Liver (tissue), 8 donors: ENCODE measurements at regions not wholly inside any gene's neighbourhood (a gene's known extent, or its start where the extent isn't known, plus 50 kb on each side); places are given as distances from the start of the nearest gene placed in this dataset.

Experiments
- DNase-seq: peaks from one replicate; pipeline ENCODE4 v3.0.0-alpha.2; 2017; ENCODE audit warnings: low spot score
- H3K27ac ChIP-seq, 2 donors: one replicate each; pipeline ENCODE4 v1.7.0; 2013; ENCODE audit warnings: inconsistent platforms in 2 of 2, low read length in 2 of 2, control low read depth in 1 of 2, low read depth in 1 of 2, mild to moderate bottlenecking in 1 of 2
- H3K27me3 ChIP-seq, 4 donors: one replicate each; pipeline versions ENCODE4 v1.6.1 to v1.7.0; 2013; ENCODE audit warnings: low read length in 3 of 4, inconsistent platforms in 1 of 4, mild to moderate bottlenecking in 1 of 4, moderate library complexity in 1 of 4; ENCODE audit not compliant: control insufficient read depth in 4 of 4, insufficient read depth in 4 of 4
- H3K36me3 ChIP-seq, 4 donors: one replicate each; pipeline versions ENCODE4 v1.6.1 to v1.7.0; 2013; ENCODE audit warnings: low read length in 3 of 4, mild to moderate bottlenecking in 3 of 4, low read depth in 1 of 4, moderate library complexity in 1 of 4; ENCODE audit not compliant: control insufficient read depth in 4 of 4, insufficient read depth in 3 of 4
- H3K4me1 ChIP-seq, 4 donors: one replicate each; pipeline versions ENCODE4 v1.6.1 to v1.7.0; 2013; ENCODE audit warnings: low read length in 3 of 4, mild to moderate bottlenecking in 3 of 4, moderate library complexity in 1 of 4; ENCODE audit not compliant: control insufficient read depth in 4 of 4, insufficient read depth in 4 of 4
- H3K4me3 ChIP-seq, 3 donors: one replicate each; pipeline versions ENCODE4 v1.6.1 to v1.7.0; 2013; ENCODE audit warnings: low read length in 3 of 3, control low read depth in 1 of 3, low read depth in 1 of 3, mild to moderate bottlenecking in 1 of 3
- H3K9ac ChIP-seq, 2 donors: one replicate each; pipeline ENCODE4 v1.7.0; 2013; ENCODE audit warnings: low read length in 2 of 2, mild to moderate bottlenecking in 2 of 2, moderate library complexity in 2 of 2, control low read depth in 1 of 2, low read depth in 1 of 2
- H3K9me3 ChIP-seq, 4 donors: one replicate each; pipeline versions ENCODE4 v1.6.1 to v1.7.0; 2013; ENCODE audit warnings: low read length in 3 of 4; ENCODE audit not compliant: control insufficient read depth in 4 of 4
- ATF3 ChIP-seq: IDR thresholded peaks from 2 replicates; pipeline ENCODE4 v1.6.1; 2016; ENCODE audit warnings: antibody characterized with exemption
- EGR1 ChIP-seq, 2 donors: IDR thresholded peaks; 2 replicates each; pipeline ENCODE4 v1.6.1; 2016 to 2018; ENCODE audit warnings: antibody characterized with exemption in 2 of 2, low read depth in 2 of 2
- FOXA2 ChIP-seq: IDR thresholded peaks from 2 replicates; pipeline ENCODE4 v1.6.1; 2016; ENCODE audit warnings: antibody characterized with exemption
- GABPA ChIP-seq, 2 donors: IDR thresholded peaks in 1 of 2; conservative IDR thresholded peaks in 1 of 2; 2 replicates each; pipeline ENCODE4 v1.6.1; 2016; ENCODE audit warnings: antibody characterized with exemption in 2 of 2, mild to moderate bottlenecking in 1 of 2, moderate library complexity in 1 of 2
- HNF4A ChIP-seq, 2 donors: conservative IDR thresholded peaks; 2 replicates each; pipeline ENCODE4 v1.6.1; 2016; ENCODE audit warnings: antibody characterized with exemption in 2 of 2, mild to moderate bottlenecking in 2 of 2
- HNF4G ChIP-seq: IDR thresholded peaks from 2 replicates; pipeline ENCODE4 v1.6.1; 2016; ENCODE audit warnings: antibody characterized with exemption
- JUND ChIP-seq, 2 donors: IDR thresholded peaks; 2 replicates each; pipeline ENCODE4 v1.6.1; 2016; ENCODE audit warnings: antibody characterized with exemption in 2 of 2
- MAX ChIP-seq: IDR thresholded peaks from 2 replicates; pipeline ENCODE4 v1.6.1; 2016; ENCODE audit warnings: antibody characterized with exemption
- NR2F2 ChIP-seq: IDR thresholded peaks from 2 replicates; pipeline ENCODE4 v1.6.1; 2016; ENCODE audit warnings: antibody characterized with exemption
- RAD21 ChIP-seq, 2 donors: IDR thresholded peaks; 2 replicates each; pipeline ENCODE4 v1.6.1; 2016; ENCODE audit warnings: antibody characterized with exemption in 2 of 2, mild to moderate bottlenecking in 2 of 2
- RXRA ChIP-seq, 2 donors: IDR thresholded peaks; 2 replicates each; pipeline ENCODE4 v1.6.1; 2017 to 2018; ENCODE audit warnings: antibody characterized with exemption in 2 of 2, mild to moderate bottlenecking in 1 of 2
- SP1 ChIP-seq: IDR thresholded peaks from 2 replicates; pipeline ENCODE4 v1.6.1; 2018; ENCODE audit warnings: antibody characterized with exemption, mild to moderate bottlenecking
- TAF1 ChIP-seq: conservative IDR thresholded peaks from 2 replicates; pipeline ENCODE4 v1.6.1; 2016; ENCODE audit warnings: antibody characterized with exemption, mild to moderate bottlenecking
- YY1 ChIP-seq: IDR thresholded peaks from 2 replicates; pipeline ENCODE4 v1.6.1; 2016; ENCODE audit warnings: antibody characterized with exemption, mild to moderate bottlenecking
- WGBS: extraction: QIAGEN DNeasy Blood & Tissue Kit; methylation state at CpG from one replicate; pipeline ENCODE4 v1.1.7; 2013; 5-methylcytosine and 5-hydroxymethylcytosine counted together
- TF ChIP-seq, protein P1 (sequence below): IDR thresholded peaks from 2 replicates; pipeline ENCODE4 v1.6.1; 2016; ENCODE audit warnings: antibody characterized with exemption, mild to moderate bottlenecking
- TF ChIP-seq, protein P2 (sequence below): IDR thresholded peaks from 2 replicates; pipeline ENCODE4 v1.6.1; 2016; ENCODE audit warnings: antibody characterized with exemption
- TF ChIP-seq, protein P3 (sequence below): fragments of 150-350 bp; IDR thresholded peaks from 2 replicates; pipeline ENCODE4 v1.5.1; 2017; ENCODE audit warnings: improper control_type of control experiment, low read depth, low read length; ENCODE audit not compliant: missing input control
- donor health status: healthy.
- donor health status: healthy.
- donor health status: healthy.
- donor health status: healthy.
- donor health status: healthy.

DNA sequence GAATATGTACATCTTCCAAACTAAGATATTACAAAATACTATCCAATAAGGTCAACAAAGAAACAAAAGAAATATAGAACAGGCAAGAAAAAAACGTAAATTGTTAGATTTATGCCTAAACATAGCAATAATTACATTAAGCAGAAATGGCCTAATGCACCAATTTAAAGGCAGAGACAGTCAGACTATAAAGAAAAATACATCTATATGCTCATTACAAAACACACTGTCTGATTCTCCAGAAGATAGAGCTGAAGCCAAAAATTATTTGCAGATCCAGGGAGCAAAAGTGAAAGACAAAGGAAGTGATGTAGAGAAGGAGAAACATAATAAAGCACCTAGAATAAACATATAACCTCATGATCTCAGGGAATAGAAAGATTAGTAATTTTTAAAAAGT lies 246.9 kb downstream of the PAPSS1 start (continued):
- TF ChIP-seq, protein P1, sequence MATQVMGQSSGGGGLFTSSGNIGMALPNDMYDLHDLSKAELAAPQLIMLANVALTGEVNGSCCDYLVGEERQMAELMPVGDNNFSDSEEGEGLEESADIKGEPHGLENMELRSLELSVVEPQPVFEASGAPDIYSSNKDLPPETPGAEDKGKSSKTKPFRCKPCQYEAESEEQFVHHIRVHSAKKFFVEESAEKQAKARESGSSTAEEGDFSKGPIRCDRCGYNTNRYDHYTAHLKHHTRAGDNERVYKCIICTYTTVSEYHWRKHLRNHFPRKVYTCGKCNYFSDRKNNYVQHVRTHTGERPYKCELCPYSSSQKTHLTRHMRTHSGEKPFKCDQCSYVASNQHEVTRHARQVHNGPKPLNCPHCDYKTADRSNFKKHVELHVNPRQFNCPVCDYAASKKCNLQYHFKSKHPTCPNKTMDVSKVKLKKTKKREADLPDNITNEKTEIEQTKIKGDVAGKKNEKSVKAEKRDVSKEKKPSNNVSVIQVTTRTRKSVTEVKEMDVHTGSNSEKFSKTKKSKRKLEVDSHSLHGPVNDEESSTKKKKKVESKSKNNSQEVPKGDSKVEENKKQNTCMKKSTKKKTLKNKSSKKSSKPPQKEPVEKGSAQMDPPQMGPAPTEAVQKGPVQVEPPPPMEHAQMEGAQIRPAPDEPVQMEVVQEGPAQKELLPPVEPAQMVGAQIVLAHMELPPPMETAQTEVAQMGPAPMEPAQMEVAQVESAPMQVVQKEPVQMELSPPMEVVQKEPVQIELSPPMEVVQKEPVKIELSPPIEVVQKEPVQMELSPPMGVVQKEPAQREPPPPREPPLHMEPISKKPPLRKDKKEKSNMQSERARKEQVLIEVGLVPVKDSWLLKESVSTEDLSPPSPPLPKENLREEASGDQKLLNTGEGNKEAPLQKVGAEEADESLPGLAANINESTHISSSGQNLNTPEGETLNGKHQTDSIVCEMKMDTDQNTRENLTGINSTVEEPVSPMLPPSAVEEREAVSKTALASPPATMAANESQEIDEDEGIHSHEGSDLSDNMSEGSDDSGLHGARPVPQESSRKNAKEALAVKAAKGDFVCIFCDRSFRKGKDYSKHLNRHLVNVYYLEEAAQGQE = no peak

GRCh38 chr4:107472265-107472948 lies 247.6 kb downstream of the PAPSS1 start:
- no peak for TF ChIP-seq ATF3
- TF ChIP-seq, protein P2, sequence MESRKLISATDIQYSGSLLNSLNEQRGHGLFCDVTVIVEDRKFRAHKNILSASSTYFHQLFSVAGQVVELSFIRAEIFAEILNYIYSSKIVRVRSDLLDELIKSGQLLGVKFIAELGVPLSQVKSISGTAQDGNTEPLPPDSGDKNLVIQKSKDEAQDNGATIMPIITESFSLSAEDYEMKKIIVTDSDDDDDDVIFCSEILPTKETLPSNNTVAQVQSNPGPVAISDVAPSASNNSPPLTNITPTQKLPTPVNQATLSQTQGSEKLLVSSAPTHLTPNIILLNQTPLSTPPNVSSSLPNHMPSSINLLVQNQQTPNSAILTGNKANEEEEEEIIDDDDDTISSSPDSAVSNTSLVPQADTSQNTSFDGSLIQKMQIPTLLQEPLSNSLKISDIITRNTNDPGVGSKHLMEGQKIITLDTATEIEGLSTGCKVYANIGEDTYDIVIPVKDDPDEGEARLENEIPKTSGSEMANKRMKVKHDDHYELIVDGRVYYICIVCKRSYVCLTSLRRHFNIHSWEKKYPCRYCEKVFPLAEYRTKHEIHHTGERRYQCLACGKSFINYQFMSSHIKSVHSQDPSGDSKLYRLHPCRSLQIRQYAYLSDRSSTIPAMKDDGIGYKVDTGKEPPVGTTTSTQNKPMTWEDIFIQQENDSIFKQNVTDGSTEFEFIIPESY = no peak
- TF ChIP-seq JUND (IDR thresholded peaks at IDR 0.05) = no peak
- no peak for TF ChIP-seq FOXA2
- TF ChIP-seq HNF4G = no peak
- no peak for TF ChIP-seq RAD21 (IDR thresholded peaks at IDR 0.05)
- TF ChIP-seq TAF1 = no peak
- no peak for TF ChIP-seq EGR1 (IDR thresholded peaks at IDR 0.05; ENCODE audit: low read depth in 2 of 2)
- TF ChIP-seq HNF4A (conservative IDR thresholded peaks at IDR 0.05) = no peak
- no peak for TF ChIP-seq SP1
- no peak for TF ChIP-seq GABPA (IDR thresholded peaks at IDR 0.05 in 1 of 2, conservative IDR thresholded peaks at IDR 0.05 in 1 of 2)
- TF ChIP-seq YY1 = no peak
- TF ChIP-seq NR2F2 = no peak
- no peak for TF ChIP-seq MAX
- TF ChIP-seq, protein P1 = no peak
- TF ChIP-seq, protein P3, sequence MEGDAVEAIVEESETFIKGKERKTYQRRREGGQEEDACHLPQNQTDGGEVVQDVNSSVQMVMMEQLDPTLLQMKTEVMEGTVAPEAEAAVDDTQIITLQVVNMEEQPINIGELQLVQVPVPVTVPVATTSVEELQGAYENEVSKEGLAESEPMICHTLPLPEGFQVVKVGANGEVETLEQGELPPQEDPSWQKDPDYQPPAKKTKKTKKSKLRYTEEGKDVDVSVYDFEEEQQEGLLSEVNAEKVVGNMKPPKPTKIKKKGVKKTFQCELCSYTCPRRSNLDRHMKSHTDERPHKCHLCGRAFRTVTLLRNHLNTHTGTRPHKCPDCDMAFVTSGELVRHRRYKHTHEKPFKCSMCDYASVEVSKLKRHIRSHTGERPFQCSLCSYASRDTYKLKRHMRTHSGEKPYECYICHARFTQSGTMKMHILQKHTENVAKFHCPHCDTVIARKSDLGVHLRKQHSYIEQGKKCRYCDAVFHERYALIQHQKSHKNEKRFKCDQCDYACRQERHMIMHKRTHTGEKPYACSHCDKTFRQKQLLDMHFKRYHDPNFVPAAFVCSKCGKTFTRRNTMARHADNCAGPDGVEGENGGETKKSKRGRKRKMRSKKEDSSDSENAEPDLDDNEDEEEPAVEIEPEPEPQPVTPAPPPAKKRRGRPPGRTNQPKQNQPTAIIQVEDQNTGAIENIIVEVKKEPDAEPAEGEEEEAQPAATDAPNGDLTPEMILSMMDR = no peak
- TF ChIP-seq RXRA (IDR thresholded peaks at IDR 0.05) = no peak
- 63% methylated on average over 1 of the region's 1 CpG for WGBS
- no peaks in the 10 kb centered on the region for H3K36me3 ChIP-seq
- DNase-seq = no peak
- no peaks in the 10 kb centered on the region for H3K27me3 ChIP-seq
- H3K4me1 ChIP-seq = no peaks in the 10 kb centered on the region
- H3K27ac ChIP-seq = no peak overlapping the region
- H3K9me3 ChIP-seq = no peaks in the 10 kb centered on the region
- no peak overlapping the region for H3K9ac ChIP-seq
- no peak overlapping the region for H3K4me3 ChIP-seq
